ENCODE measurements at regions not wholly inside any gene's neighbourhood (a gene's known extent, or its start where the extent isn't known, plus 50 kb on each side); places are given as distances from the start of the nearest gene placed in this dataset.

- no peak for ATAC-seq
- H3K27me3 Mint-ChIP-seq: peaks cover 10% of the 10 kb centered on the region
- H3K9me3 ChIP-seq (ENCODE audit: control insufficient read depth, low read length, poor library complexity, severe bottlenecking): no peaks in the 10 kb centered on the region
These were observed 226.1 kb downstream of the QKI start for GRCh38 chr6:163640641-163641040.

GRCh38 chr6:163637524-163637923 lies 223.0 kb downstream of the QKI start:
- DNase-seq (no peak), ATAC-seq (no peak)
- no peaks in the 10 kb centered on the region for H3K9me3 ChIP-seq (ENCODE audit: control insufficient read depth, low read length, poor library complexity, severe bottlenecking)
- H3K27ac Mint-ChIP-seq: no peak overlapping the region
- H3K4me1 Mint-ChIP-seq: no peaks in the 10 kb centered on the region
- H3K4me3 Mint-ChIP-seq: no peak overlapping the region
- H3K27me3 Mint-ChIP-seq: peaks cover 14% of the 10 kb centered on the region
- no peaks in the 10 kb centered on the region for H3K36me3 Mint-ChIP-seq (ENCODE audit: low read depth)

More at GRCh38 chr6:163640641-163641040, 226.1 kb downstream of the QKI start:
- no peak overlapping the region for H3K27ac Mint-ChIP-seq
- no peaks in the 10 kb centered on the region for H3K36me3 Mint-ChIP-seq (ENCODE audit: low read depth)
- H3K4me3 Mint-ChIP-seq: no peak overlapping the region
- no peaks in the 10 kb centered on the region for H3K4me1 Mint-ChIP-seq
- DNase-seq: no peak

- peaks cover 20% of the 10 kb centered on the region for H3K27me3 Mint-ChIP-seq
- H3K4me3 Mint-ChIP-seq: no peak overlapping the region
- DNase-seq: no peak
- no peaks in the 10 kb centered on the region for H3K9me3 ChIP-seq (ENCODE audit: control insufficient read depth, low read length, poor library complexity, severe bottlenecking)
- no peaks in the 10 kb centered on the region for H3K4me1 Mint-ChIP-seq
- no peak for ATAC-seq
- H3K27ac Mint-ChIP-seq: no peak overlapping the region
- H3K36me3 Mint-ChIP-seq (ENCODE audit: low read depth): no peaks in the 10 kb centered on the region
These were observed 221.3 kb downstream of the QKI start for GRCh38 chr6:163635731-163636364.

GRCh38 chr6:163635315-163635714 lies 220.8 kb downstream of the QKI start:
- Mint-ChIP-seq H3K4me1 (no peaks in the 10 kb centered on the region), H3K4me3 (no peak overlapping the region), H3K27ac (no peak overlapping the region), H3K36me3 (ENCODE audit: low read depth) (no peaks in the 10 kb centered on the region), H3K27me3 (peaks cover 21% of the 10 kb centered on the region)
- no peaks in the 10 kb centered on the region for H3K9me3 ChIP-seq (ENCODE audit: control insufficient read depth, low read length, poor library complexity, severe bottlenecking)
- DNase-seq (no peak), ATAC-seq (no peak)

DNA sequence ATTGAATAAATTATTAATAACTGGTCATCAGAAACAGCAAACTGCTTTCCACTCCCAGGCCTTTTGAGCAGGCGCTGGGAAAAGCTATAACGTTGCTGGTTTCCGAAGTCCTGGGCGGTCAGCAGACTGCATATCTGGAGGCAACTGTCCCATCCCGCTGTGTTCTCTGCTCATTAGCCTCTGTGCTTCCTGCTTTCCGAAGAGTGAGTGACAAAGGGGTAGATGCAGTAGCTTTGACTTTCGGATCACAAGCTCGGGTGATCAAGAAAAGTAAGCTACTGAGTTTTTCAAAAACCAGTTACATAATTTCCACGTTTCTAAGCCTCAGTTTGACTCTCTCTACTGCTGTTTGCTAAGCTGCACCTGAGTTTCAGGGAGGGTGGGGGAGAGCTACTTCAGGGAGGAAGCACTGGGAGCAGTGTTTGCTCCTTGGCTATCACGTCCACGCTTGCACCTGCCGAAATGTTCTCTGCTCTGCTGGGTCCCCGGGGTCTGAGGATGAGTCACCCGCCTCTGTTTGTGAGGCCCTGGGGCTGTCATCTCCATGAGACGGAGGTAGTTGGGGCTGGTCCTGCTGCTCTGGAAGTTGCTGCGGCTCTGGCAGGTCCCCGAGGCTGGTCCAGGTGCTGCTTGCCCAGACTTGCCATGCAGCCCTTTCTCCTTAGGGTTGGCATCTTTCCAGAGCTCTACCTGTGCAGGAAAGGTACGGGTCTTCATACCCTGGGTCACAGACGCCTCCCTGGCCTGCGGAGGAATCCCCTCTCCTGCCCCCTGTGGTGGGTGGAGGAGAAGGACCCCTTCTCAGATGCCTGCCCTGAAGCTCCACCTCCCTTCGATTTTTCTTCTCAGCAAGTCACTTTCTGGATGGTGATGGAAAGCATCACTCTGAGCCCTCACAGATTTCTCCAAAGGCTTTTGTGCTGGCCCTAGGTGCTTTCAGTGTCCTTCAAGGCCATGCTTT lies 220.0 kb downstream of the QKI start:
- Mint-ChIP-seq H3K4me1 (no peaks in the 10 kb centered on the region), H3K36me3 (ENCODE audit: low read depth) (no peaks in the 10 kb centered on the region), H3K27me3 (peaks cover 29% of the 10 kb centered on the region), H3K27ac (no peak overlapping the region), H3K4me3 (no peak overlapping the region)
- H3K9me3 ChIP-seq (ENCODE audit: control insufficient read depth, low read length, poor library complexity, severe bottlenecking): no peaks in the 10 kb centered on the region
- ATAC-seq (no peak), DNase-seq (no peak)

GRCh38 chr6:163630991-163631390 lies 216.5 kb downstream of the QKI start:
- DNase-seq (no peak), ATAC-seq (no peak)
- no peak overlapping the region for H3K27ac Mint-ChIP-seq
- H3K9me3 ChIP-seq (ENCODE audit: control insufficient read depth, low read length, poor library complexity, severe bottlenecking): no peaks in the 10 kb centered on the region
- no peak overlapping the region for H3K4me3 Mint-ChIP-seq
- no peaks in the 10 kb centered on the region for H3K4me1 Mint-ChIP-seq
- no peaks in the 10 kb centered on the region for H3K36me3 Mint-ChIP-seq (ENCODE audit: low read depth)
- H3K27me3 Mint-ChIP-seq: peaks cover 37% of the 10 kb centered on the region

- H3K27me3 Mint-ChIP-seq: peaks cover 37% of the 10 kb centered on the region
- H3K4me3 Mint-ChIP-seq: no peak overlapping the region
- H3K4me1 Mint-ChIP-seq: no peaks in the 10 kb centered on the region
- ATAC-seq: no peak
- no peaks in the 10 kb centered on the region for H3K9me3 ChIP-seq (ENCODE audit: control insufficient read depth, low read length, poor library complexity, severe bottlenecking)
- no peaks in the 10 kb centered on the region for H3K36me3 Mint-ChIP-seq (ENCODE audit: low read depth)
- no peak overlapping the region for H3K27ac Mint-ChIP-seq
- no peak for DNase-seq
These were observed 216.1 kb downstream of the QKI start for GRCh38 chr6:163630572-163630971.

GRCh38 chr6:163630096-163630495 lies 215.6 kb downstream of the QKI start:
- DNase-seq (no peak), ATAC-seq (no peak)
- no peak overlapping the region for H3K4me3 Mint-ChIP-seq
- H3K27me3 Mint-ChIP-seq: peaks cover 37% of the 10 kb centered on the region
- H3K9me3 ChIP-seq (ENCODE audit: control insufficient read depth, low read length, poor library complexity, severe bottlenecking): no peaks in the 10 kb centered on the region
- no peaks in the 10 kb centered on the region for H3K4me1 Mint-ChIP-seq
- H3K36me3 Mint-ChIP-seq (ENCODE audit: low read depth): no peaks in the 10 kb centered on the region
- H3K27ac Mint-ChIP-seq: no peak overlapping the region
